Ascending aorta (tissue), 2 donors: ENCODE measurements at regions not wholly inside any gene's neighbourhood (a gene's known extent, or its start where the extent isn't known, plus 50 kb on each side); places are given as distances from the start of the nearest gene placed in this dataset.

Source experiments
- DNase-seq, 2 donors: peaks; one replicate each; pipeline ENCODE4 v3.0.0-alpha.2; 2019; ENCODE audit warnings: low spot score in 2 of 2
- H3K27ac ChIP-seq, 2 donors: fragments of 200-600 bp; sonication (generic); one replicate each; pipeline ENCODE4 v1.5.1; 2016 to 2017; ENCODE audit warnings: mild to moderate bottlenecking in 1 of 2
- H3K27me3 ChIP-seq: fragments of 200-600 bp; sonication (generic); one replicate; pipeline ENCODE4 v1.5.1; 2017
- H3K36me3 ChIP-seq, 2 donors: fragments of 200-600 bp; sonication (generic); one replicate each; pipeline ENCODE4 v1.5.1; 2016
- H3K4me1 ChIP-seq, 2 donors: fragments of 200-600 bp; sonication (generic); one replicate each; pipeline ENCODE4 v1.5.1; 2016 to 2017; ENCODE audit warnings: mild to moderate bottlenecking in 1 of 2
- H3K4me3 ChIP-seq, 2 donors: fragments of 200-600 bp; sonication (generic); one replicate each; pipeline ENCODE4 v1.5.1; 2016 to 2017; ENCODE audit warnings: mild to moderate bottlenecking in 1 of 2
- H3K9me3 ChIP-seq, 2 donors: fragments of 200-600 bp; sonication (generic); one replicate each; pipeline ENCODE4 v1.5.1; 2016
- intact Hi-C: fragments of 100-400 bp; cut with DNase I; formaldehyde crosslinking; loops from one replicate; pipeline ENCODE4 v1.15.1; 2023
- TF ChIP-seq, protein P1 (sequence below), 3 experiments: fragments of 200-600 bp in 2 of 3; fragments of 450-650 bp in 1 of 3; sonication (generic) in 2 of 3; IDR thresholded peaks; one replicate each; pipeline ENCODE4 v1.5.1; 2016 to 2019; ENCODE audit warnings: antibody characterized with exemption in 3 of 3, mild to moderate bottlenecking in 1 of 3, moderate library complexity in 1 of 3

DNA sequence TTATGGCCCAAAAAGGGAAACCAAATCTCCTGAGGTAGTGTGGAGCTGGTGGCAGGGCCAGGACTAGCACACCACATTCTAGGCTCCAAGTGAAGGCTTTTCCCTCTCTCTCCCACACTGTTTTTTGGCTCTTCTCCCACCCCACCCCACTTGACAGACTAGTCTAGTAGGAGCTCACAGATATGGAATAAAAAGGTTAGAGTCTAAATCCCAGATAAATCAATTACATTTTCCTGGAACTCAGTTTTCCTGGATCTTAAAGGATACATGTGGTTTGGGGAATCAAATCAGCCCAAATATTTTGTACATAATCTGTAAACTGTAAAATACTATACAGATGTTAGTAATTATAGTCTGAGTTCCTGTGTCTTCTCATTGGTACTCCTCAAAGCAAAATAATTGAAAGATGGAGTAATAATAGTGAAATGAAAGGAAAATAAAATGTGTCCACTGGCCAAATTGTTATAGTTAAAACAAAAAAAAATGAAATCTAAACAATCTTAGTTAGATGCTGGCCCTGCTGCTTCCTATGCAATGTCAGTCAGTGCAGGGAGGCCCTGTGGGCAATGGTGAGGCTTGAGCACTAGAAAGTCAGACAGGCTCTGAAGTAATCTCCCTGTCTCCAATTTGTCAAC is 370.4 kb upstream of the CPEB2 start:
- Histone ChIP-seq H3K36me3 (no peaks in the 10 kb centered on the region), H3K27me3 (no peaks in the 10 kb centered on the region), H3K4me3 (no peak overlapping the region), H3K4me1 (no peaks in the 10 kb centered on the region), H3K27ac (no peak overlapping the region), H3K9me3 (no peaks in the 10 kb centered on the region)
- no peak for DNase-seq
- TF ChIP-seq, protein P1, sequence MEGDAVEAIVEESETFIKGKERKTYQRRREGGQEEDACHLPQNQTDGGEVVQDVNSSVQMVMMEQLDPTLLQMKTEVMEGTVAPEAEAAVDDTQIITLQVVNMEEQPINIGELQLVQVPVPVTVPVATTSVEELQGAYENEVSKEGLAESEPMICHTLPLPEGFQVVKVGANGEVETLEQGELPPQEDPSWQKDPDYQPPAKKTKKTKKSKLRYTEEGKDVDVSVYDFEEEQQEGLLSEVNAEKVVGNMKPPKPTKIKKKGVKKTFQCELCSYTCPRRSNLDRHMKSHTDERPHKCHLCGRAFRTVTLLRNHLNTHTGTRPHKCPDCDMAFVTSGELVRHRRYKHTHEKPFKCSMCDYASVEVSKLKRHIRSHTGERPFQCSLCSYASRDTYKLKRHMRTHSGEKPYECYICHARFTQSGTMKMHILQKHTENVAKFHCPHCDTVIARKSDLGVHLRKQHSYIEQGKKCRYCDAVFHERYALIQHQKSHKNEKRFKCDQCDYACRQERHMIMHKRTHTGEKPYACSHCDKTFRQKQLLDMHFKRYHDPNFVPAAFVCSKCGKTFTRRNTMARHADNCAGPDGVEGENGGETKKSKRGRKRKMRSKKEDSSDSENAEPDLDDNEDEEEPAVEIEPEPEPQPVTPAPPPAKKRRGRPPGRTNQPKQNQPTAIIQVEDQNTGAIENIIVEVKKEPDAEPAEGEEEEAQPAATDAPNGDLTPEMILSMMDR (IDR thresholded peaks at IDR 0.05): no peak
- intact Hi-C loops: no loop called here

DNA sequence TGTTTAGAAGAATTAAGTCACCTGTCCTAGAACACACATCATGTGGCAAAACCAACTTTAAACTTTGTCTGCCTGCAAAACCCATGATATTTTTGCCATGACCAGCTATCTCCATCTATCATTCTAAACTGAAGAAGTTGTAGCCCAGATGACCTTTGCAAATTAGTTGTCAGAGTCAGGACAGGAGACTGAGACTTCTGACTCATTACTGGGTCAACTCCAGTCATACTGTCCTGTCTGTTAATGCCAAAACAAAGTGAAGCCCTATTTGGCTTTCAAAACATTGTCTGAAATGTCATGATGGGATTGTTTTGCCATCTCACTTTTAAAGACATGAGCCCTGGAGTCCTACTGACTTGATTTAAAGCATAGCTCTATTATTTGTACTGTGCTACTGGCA is 365.7 kb upstream of the CPEB2 start:
- H3K4me1 ChIP-seq: no peaks in the 10 kb centered on the region
- H3K36me3 ChIP-seq: no peaks in the 10 kb centered on the region
- no peak overlapping the region for H3K27ac ChIP-seq
- DNase-seq: no peak
- H3K4me3 ChIP-seq: no peak overlapping the region
- H3K9me3 ChIP-seq: no peaks in the 10 kb centered on the region
- TF ChIP-seq, protein P1 (IDR thresholded peaks at IDR 0.05): no peak
- intact Hi-C loops: no loop called here
- no peaks in the 10 kb centered on the region for H3K27me3 ChIP-seq

DNA sequence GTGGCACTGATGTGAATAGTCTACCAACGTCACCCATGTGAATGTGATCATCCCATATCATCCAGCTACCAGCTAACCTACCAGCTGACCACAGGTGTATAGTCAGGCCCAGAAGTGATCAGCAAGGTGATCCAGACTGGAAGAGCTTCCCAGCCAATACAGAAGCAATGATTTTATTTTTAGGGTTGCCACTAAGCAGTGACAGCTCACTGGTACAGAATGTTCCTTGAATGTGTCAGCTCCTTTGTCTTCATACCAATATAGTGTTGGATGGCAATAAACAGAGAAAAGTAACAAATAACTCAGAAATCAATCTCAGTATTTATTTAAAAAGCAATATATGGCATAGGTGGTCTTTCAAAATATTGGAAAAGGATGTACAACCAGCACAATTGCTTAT is 361.8 kb upstream of the CPEB2 start:
- no peak for DNase-seq
- TF ChIP-seq, protein P1 (IDR thresholded peaks at IDR 0.05): no peak
- Histone ChIP-seq H3K4me3 (no peak overlapping the region), H3K36me3 (no peaks in the 10 kb centered on the region), H3K9me3 (no peaks in the 10 kb centered on the region), H3K27ac (no peak overlapping the region), H3K4me1 (no peaks in the 10 kb centered on the region), H3K27me3 (no peaks in the 10 kb centered on the region)
- intact Hi-C loops: no loop called here

DNA sequence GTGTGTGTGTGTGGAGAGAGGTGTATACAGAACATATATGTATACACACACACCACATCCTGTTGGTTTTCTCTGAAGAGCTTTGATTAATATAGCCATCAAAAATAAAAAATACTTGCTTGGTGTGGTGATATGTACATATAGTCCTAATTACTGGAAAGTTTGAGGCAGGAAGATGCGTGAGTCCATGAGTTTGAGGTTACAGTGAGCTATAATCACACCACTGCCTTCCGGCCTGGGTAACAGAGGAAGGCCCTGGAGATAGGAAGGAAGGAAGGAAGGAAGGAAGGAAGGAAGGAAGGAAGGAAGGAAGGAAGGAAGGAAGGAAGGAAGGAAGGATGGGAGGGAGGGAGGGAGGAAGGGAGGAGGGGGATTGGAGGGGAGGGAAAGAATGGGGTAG is 360.4 kb upstream of the CPEB2 start:
- H3K4me3 ChIP-seq: no peak overlapping the region
- H3K27ac ChIP-seq: no peak overlapping the region
- no peak for DNase-seq
- TF ChIP-seq, protein P1 (IDR thresholded peaks at IDR 0.05): no peak
- H3K9me3 ChIP-seq: no peaks in the 10 kb centered on the region
- no peaks in the 10 kb centered on the region for H3K36me3 ChIP-seq
- H3K4me1 ChIP-seq: no peaks in the 10 kb centered on the region
- no peaks in the 10 kb centered on the region for H3K27me3 ChIP-seq
- intact Hi-C loops: no loop called here

DNA sequence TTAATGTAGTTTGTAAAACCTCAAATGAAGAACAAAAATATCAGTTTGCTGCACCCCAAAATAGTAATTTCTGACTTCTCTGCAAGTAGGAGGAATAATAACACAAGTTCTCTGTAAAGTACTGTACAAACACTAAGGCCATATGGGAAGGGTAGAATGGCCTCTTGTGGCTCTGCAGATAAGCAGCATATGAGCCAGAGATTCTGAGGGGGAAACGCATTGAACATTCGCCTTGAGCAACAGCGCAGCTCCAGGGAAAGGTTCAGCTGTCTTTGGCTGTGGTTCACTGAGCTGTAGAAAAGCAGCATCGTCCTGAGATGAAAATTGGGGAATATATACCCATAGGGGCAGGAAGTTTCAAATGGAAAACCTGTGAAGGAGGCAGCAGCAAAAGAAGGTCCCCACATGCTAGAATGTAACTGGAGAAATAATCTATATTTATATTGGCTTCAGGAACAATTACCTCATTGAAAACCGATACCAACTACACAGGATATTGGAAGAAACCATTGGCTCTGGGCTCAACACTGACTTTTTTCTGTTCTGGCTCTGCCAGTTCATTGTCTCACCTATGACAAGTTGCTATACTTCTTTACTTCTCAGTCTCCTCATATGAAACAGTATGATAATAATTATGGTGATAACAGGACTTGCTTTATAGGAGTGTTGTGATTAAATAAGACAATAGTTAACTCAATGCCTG is 357.6 kb upstream of the CPEB2 start:
- no peak overlapping the region for H3K4me3 ChIP-seq
- no peaks in the 10 kb centered on the region for H3K4me1 ChIP-seq
- TF ChIP-seq, protein P1 (IDR thresholded peaks at IDR 0.05): no peak
- no peaks in the 10 kb centered on the region for H3K27me3 ChIP-seq
- H3K36me3 ChIP-seq: no peaks in the 10 kb centered on the region
- H3K27ac ChIP-seq: no peak overlapping the region
- intact Hi-C loops: no loop called here
- no peak for DNase-seq
- no peaks in the 10 kb centered on the region for H3K9me3 ChIP-seq
